GM12865 (cell line): ENCODE measurements at regions not wholly inside any gene's neighbourhood (a gene's known extent, or its start where the extent isn't known, plus 50 kb on each side); places are given as distances from the start of the nearest gene placed in this dataset.

Experiments used
- DNase-seq: peaks from one replicate; pipeline ENCODE4 v3.0.0; 2010; ENCODE audit warnings: low read depth
- H3K4me3 ChIP-seq: 2 replicates; pipeline ENCODE4 v1.5.1; 2011; ENCODE audit warnings: mild to moderate bottlenecking, low read depth, low read length, control low read depth
- CTCF ChIP-seq: IDR thresholded peaks from 2 replicates; pipeline ENCODE4 v1.5.1; 2011; ENCODE audit warnings: low read length, control low read depth, low read depth, inconsistent platforms; ENCODE audit not compliant: insufficient read depth; ENCODE audit errors: missing control alignments

GRCh38 chr13:80451641-80452040 lies 110.7 kb upstream of the SPRY2 start:
- DNase-seq = no peak
- no peak for TF ChIP-seq CTCF
- H3K4me3 ChIP-seq = no peak overlapping the region

- no peak for DNase-seq
- no peak overlapping the region for H3K4me3 ChIP-seq
- TF ChIP-seq CTCF = no peak
These were observed 109.5 kb upstream of the SPRY2 start for GRCh38 chr13:80450386-80450785.

GRCh38 chr13:80448725-80449124 lies 107.8 kb upstream of the SPRY2 start:
- no peak for TF ChIP-seq CTCF
- H3K4me3 ChIP-seq = no peak overlapping the region

GRCh38 chr13:80447747-80448146 lies 106.8 kb upstream of the SPRY2 start:
- no peak overlapping the region for H3K4me3 ChIP-seq
- no peak for TF ChIP-seq CTCF
- DNase-seq = no peak

More at GRCh38 chr13:80448725-80449124, 107.8 kb upstream of the SPRY2 start:
- DNase-seq = no peak

GRCh38 chr13:80444240-80445015 lies 103.5 kb upstream of the SPRY2 start:
- DNase-seq = no peak
- H3K4me3 ChIP-seq = no peak overlapping the region
- TF ChIP-seq CTCF = no peak

GRCh38 chr13:80442609-80443008 lies 101.7 kb upstream of the SPRY2 start:
- TF ChIP-seq CTCF = no peak
- no peak for DNase-seq
- no peak overlapping the region for H3K4me3 ChIP-seq

GRCh38 chr13:80441968-80442367 lies 101.0 kb upstream of the SPRY2 start:
- H3K4me3 ChIP-seq = no peak overlapping the region
- TF ChIP-seq CTCF = no peak
- DNase-seq = no peak
